C4-2B (cell line): ENCODE measurements at regions not wholly inside any gene's neighbourhood (a gene's known extent, or its start where the extent isn't known, plus 50 kb on each side); places are given as distances from the start of the nearest gene placed in this dataset.

Experiments
- ZFX ChIP-seq: fragments of 450-650 bp; IDR thresholded peaks from 2 replicates; pipeline ENCODE4 v1.6.1; 2017
- TF ChIP-seq, protein P1 (sequence below): fragments of 450-650 bp; conservative IDR thresholded peaks from 2 replicates; pipeline ENCODE4 v1.5.1; 2017; ENCODE audit warnings: mild to moderate bottlenecking

DNA sequence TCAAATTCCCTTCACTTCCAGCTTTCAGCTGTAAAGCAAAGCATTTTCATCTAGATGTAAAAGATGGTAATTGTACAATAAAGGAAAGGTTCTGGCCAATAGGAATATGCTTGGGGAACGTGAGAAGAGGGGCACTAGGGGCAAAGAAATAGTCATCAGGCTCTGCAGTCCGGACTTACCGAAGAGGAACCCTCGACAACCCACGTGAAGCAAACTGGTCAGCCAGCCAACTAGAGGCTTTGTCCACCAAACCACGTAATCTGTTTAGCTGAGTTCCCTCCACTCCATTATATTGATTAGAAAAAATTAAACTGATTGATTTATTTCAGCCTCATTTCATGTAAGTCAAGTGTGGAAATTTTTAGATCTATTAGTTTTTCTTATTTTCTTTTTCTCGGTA, 300.4 kb upstream of the FANCL start:
- TF ChIP-seq, protein P1, sequence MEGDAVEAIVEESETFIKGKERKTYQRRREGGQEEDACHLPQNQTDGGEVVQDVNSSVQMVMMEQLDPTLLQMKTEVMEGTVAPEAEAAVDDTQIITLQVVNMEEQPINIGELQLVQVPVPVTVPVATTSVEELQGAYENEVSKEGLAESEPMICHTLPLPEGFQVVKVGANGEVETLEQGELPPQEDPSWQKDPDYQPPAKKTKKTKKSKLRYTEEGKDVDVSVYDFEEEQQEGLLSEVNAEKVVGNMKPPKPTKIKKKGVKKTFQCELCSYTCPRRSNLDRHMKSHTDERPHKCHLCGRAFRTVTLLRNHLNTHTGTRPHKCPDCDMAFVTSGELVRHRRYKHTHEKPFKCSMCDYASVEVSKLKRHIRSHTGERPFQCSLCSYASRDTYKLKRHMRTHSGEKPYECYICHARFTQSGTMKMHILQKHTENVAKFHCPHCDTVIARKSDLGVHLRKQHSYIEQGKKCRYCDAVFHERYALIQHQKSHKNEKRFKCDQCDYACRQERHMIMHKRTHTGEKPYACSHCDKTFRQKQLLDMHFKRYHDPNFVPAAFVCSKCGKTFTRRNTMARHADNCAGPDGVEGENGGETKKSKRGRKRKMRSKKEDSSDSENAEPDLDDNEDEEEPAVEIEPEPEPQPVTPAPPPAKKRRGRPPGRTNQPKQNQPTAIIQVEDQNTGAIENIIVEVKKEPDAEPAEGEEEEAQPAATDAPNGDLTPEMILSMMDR = no peak
- TF ChIP-seq ZFX = no peak
